K562 (cell line): ENCODE measurements at regions not wholly inside any gene's neighbourhood (a gene's known extent, or its start where the extent isn't known, plus 50 kb on each side); places are given as distances from the start of the nearest gene placed in this dataset.

ENCODE experiments used
- ATF6 ChIP-seq: sonication (generic); formaldehyde crosslinking; IDR thresholded peaks from 2 replicates; pipeline ENCODE4 v1.4.0; 2020; ENCODE audit warnings: mild to moderate bottlenecking, missing genetic modification reagents
- BRF2 ChIP-seq: IDR thresholded peaks from 3 replicates; pipeline ENCODE4 v1.6.1; 2011; ENCODE audit warnings: borderline replicate concordance, mild to moderate bottlenecking; ENCODE audit not compliant: insufficient read length, insufficient read depth
- FOXJ2 ChIP-seq: fragments of 200-800 bp; sonication (Bioruptor generic); IDR thresholded peaks from 2 replicates; pipeline ENCODE4 v1.6.1; 2016; ENCODE audit warnings: missing genetic modification characterization, missing compliant biosample characterization
- HNRNPL ChIP-seq: fragments of 200-400 bp; formaldehyde crosslinking; IDR thresholded peaks from 2 replicates; pipeline ENCODE4 v1.6.1; 2017; ENCODE audit warnings: low read depth, mild to moderate bottlenecking, low read length
- JUNB ChIP-seq: fragments of 450-650 bp; formaldehyde crosslinking; conservative IDR thresholded peaks from 2 replicates; pipeline ENCODE4 v1.4.0; 2020; ENCODE audit warnings: mild to moderate bottlenecking
- MEF2A ChIP-seq: IDR thresholded peaks from 2 replicates; pipeline ENCODE4 v1.6.1; 2011; ENCODE audit warnings: low read depth, mild to moderate bottlenecking, low read length, moderate library complexity; ENCODE audit not compliant: control insufficient read depth
- POLR2G ChIP-seq: fragments of 200-400 bp; formaldehyde crosslinking; IDR thresholded peaks from 2 replicates; pipeline ENCODE4 v1.6.1; 2017; ENCODE audit warnings: low read depth, mild to moderate bottlenecking, antibody characterized with exemption, low read length, moderate library complexity
- PRMT5 ChIP-seq: sonication (generic); formaldehyde crosslinking; IDR thresholded peaks from 2 replicates; pipeline ENCODE4 v1.5.0; 2020; ENCODE audit warnings: missing genetic modification reagents
- SNIP1 ChIP-seq: fragments of 450-650 bp; IDR thresholded peaks from 2 replicates; pipeline ENCODE4 v1.7.1; 2017; ENCODE audit warnings: low read depth, mild to moderate bottlenecking
- YBX1 ChIP-seq: fragments of 450-650 bp; IDR thresholded peaks from 2 replicates; pipeline ENCODE4 v1.7.1; 2016; ENCODE audit warnings: mild to moderate bottlenecking
- ZNF407 ChIP-seq: fragments of 450-650 bp; IDR thresholded peaks from 2 replicates; pipeline ENCODE4 v1.6.1; 2016; ENCODE audit warnings: low read depth
- ZNF561 ChIP-seq: fragments of 450-650 bp; formaldehyde crosslinking; conservative IDR thresholded peaks from 2 replicates; pipeline ENCODE4 v1.4.0; 2020; ENCODE audit warnings: mild to moderate bottlenecking, moderate library complexity
- TF ChIP-seq, protein P1 (sequence below): fragments of 250-450 bp; sonication (Bioruptor Pico); IDR thresholded peaks from 2 replicates; pipeline ENCODE4 v1.5.0; 2020; ENCODE audit warnings: mild to moderate bottlenecking

DNA sequence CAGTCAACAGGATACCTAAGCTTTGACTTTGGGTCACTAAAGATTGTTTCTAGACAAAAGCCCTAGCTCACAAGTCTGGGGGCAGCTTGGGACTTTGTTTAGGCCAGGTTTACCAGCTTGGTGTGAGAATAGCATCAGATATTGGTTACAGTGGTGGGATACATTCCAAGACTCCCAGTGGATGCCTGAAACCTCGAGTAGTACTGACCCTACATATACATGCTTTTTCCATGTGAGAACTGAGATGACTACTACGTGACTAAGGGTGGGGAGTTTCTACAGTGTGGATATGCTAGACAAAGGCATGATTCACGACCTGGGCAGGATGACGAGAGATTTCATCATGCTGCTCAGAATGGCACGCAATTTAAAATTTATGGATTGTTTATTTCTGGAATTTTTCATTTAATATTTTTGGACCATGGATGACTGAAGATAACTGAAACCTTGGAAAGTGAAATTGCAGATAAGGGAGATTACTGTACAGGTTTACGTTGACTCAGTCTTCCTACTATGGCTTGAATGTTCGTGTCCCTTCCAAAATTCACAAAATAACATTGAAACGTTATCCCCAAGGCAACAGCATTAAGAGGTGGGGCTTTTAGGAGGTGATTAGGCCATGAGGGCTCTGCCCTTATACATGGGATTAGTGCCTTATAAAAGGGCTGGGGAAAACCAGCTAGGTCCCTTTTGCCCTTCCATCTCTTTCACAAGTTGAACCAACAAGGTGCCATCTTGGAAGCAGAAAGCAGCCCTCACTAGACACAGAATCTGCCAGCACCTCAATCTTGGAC is 50.2 kb upstream of the CTAGE1 start (continued):
- TF ChIP-seq ATF6 (CRISPR knock-in tag) (0 out of 2 replicates have a peak, but pooled peaks have one; percentile 61), YBX1 (no peak), ZNF561 (peak; percentile 83; the same call in 1 of the 2 replicates), MEF2A (no peak), ZNF407 (no peak), PRMT5 (CRISPR knock-in tag) (no peak), FOXJ2 (tag) (peak; percentile 46; the same call in 1 of the 2 replicates), BRF2 (no peak), JUNB (CRISPR knock-in tag) (peak; percentile 53; the same call in 1 of the 2 replicates), SNIP1 (no peak), POLR2G (no peak), HNRNPL (no peak)
- TF ChIP-seq, protein P1, sequence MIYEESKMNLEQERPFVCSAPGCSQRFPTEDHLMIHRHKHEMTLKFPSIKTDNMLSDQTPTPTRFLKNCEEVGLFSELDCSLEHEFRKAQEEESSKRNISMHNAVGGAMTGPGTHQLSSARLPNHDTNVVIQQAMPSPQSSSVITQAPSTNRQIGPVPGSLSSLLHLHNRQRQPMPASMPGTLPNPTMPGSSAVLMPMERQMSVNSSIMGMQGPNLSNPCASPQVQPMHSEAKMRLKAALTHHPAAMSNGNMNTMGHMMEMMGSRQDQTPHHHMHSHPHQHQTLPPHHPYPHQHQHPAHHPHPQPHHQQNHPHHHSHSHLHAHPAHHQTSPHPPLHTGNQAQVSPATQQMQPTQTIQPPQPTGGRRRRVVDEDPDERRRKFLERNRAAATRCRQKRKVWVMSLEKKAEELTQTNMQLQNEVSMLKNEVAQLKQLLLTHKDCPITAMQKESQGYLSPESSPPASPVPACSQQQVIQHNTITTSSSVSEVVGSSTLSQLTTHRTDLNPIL: peak; percentile 79; the same call in 1 of the 2 replicates
